HL-60 (cell line): ENCODE measurements at regions not wholly inside any gene's neighbourhood (a gene's known extent, or its start where the extent isn't known, plus 50 kb on each side); places are given as distances from the start of the nearest gene placed in this dataset.

ENCODE experiments used
- DNase-seq, 2 experiments: peaks; one replicate each; pipeline ENCODE4 v3.0.0-alpha.2; 2010 to 2020; ENCODE audit warnings: low read depth in 1 of 2, low spot score in 1 of 2
- H3K27ac ChIP-seq: fragments of 250-450 bp; sonication (Bioruptor Pico); replicated peaks from 2 replicates; pipeline ENCODE4 v1.5.1; 2020; ENCODE audit warnings: mild to moderate bottlenecking, moderate library complexity
- H3K27me3 ChIP-seq: fragments of 250-450 bp; sonication (Bioruptor Pico); 2 replicates; pipeline ENCODE4 v1.5.1; 2021; ENCODE audit warnings: mild to moderate bottlenecking, moderate library complexity; ENCODE audit not compliant: insufficient read depth, poor library complexity, severe bottlenecking
- H3K4me3 ChIP-seq: replicated peaks from 2 replicates; pipeline ENCODE4 v1.5.1; 2011; ENCODE audit warnings: mild to moderate bottlenecking, control low read depth, low read length; ENCODE audit not compliant: insufficient read depth
- CTCF ChIP-seq: IDR thresholded peaks from one replicate; pipeline ENCODE4 v1.5.1; 2011; ENCODE audit warnings: low read length, control low read depth, inconsistent platforms; ENCODE audit not compliant: insufficient read depth
- GABPA ChIP-seq: IDR thresholded peaks from 2 replicates; pipeline ENCODE4 v1.6.1; 2012; ENCODE audit warnings: low read depth
- POLR2AphosphoS5 ChIP-seq: IDR thresholded peaks from 2 replicates; pipeline ENCODE4 v1.6.1; 2012; ENCODE audit warnings: low read depth
- REST ChIP-seq: IDR thresholded peaks from 2 replicates; pipeline ENCODE4 v1.6.1; 2012; ENCODE audit warnings: low read depth; ENCODE audit not compliant: insufficient replicate concordance
- SPI1 ChIP-seq: IDR thresholded peaks from 2 replicates; pipeline ENCODE4 v1.6.1; 2012; ENCODE audit warnings: low read depth, mild to moderate bottlenecking, borderline replicate concordance

- no peak overlapping the region for H3K27ac ChIP-seq
- H3K4me3 ChIP-seq = no peak overlapping the region
- no peak for TF ChIP-seq SPI1
- TF ChIP-seq REST = no peak
- TF ChIP-seq POLR2AphosphoS5 = no peak
- no peak for TF ChIP-seq GABPA
- TF ChIP-seq CTCF = no peak
- DNase-seq = no peak
- no peaks in the 10 kb centered on the region for H3K27me3 ChIP-seq
Measured at GRCh38 chr2:120403261-120403660, 57.3 kb downstream of the INHBB start.

- Histone ChIP-seq H3K27ac (no peak overlapping the region), H3K27me3 (no peaks in the 10 kb centered on the region), H3K4me3 (no peak overlapping the region)
- TF ChIP-seq CTCF = no peak
- TF ChIP-seq SPI1 = no peak
- TF ChIP-seq GABPA = no peak
- TF ChIP-seq REST = no peak
- TF ChIP-seq POLR2AphosphoS5 = no peak
- no peak for DNase-seq
Measured at GRCh38 chr2:120403676-120404075, 57.7 kb downstream of the INHBB start.

- Histone ChIP-seq H3K4me3 (no peak overlapping the region), H3K27ac (no peak overlapping the region), H3K27me3 (no peaks in the 10 kb centered on the region)
- TF ChIP-seq POLR2AphosphoS5 (no peak), GABPA (no peak), CTCF (no peak), SPI1 (no peak), REST (no peak)
- DNase-seq = no peak
Measured at GRCh38 chr2:120404274-120404673, 58.3 kb downstream of the INHBB start.
